PC-9 (cell line): ENCODE measurements at regions not wholly inside any gene's neighbourhood (a gene's known extent, or its start where the extent isn't known, plus 50 kb on each side); places are given as distances from the start of the nearest gene placed in this dataset.
A peak's percentile ranks its signal among the peaks of the same experiment; 100 is the strongest.

ENCODE experiments used
- BruUV-seq: library from RNA; stranded (reverse); fragments of 400-500 nt; replicated peaks from 2 replicates; lab custom pipeline; 2021; lab: Mats Ljungman, UMichigan
- CTCF ChIA-PET: fragments of 300-600 bp; sonication (Branson Sonifier 250); formaldehyde crosslinking; loops from one replicate; lab custom pipeline; 2022; ENCODE audit warnings: antibody characterized with exemption; lab: Charles Lee
- POLR2A ChIA-PET: fragments of 300-600 bp; sonication (Branson Sonifier 250); formaldehyde crosslinking; loops from one replicate; lab custom pipeline; 2022; ENCODE audit warnings: antibody characterized with exemption; ENCODE audit not compliant: unreplicated experiment; lab: Charles Lee
- DNase-seq, 2 experiments: peaks; one replicate each; pipeline versions ENCODE4 v3.0.0 to v3.0.0-alpha.2; 2015 to 2022; ENCODE audit warnings: mixed read lengths in 1 of 2
- H2AFZ ChIP-seq: fragments of 200-600 bp; sonication (generic); 2 replicates; pipeline ENCODE4 v1.8.1; 2017; ENCODE audit warnings: antibody characterized with exemption
- H3F3A ChIP-seq: fragments of 200-600 bp; sonication (generic); 2 replicates; pipeline ENCODE4 v1.8.1; 2017; ENCODE audit warnings: antibody characterized with exemption, mild to moderate bottlenecking, low read depth; ENCODE audit not compliant: insufficient read depth
- H3K27ac ChIP-seq: fragments of 200-600 bp; sonication (generic); 2 replicates; pipeline ENCODE4 v1.6.1; 2016; ENCODE audit warnings: mixed run types
- H3K27me3 ChIP-seq: fragments of 200-600 bp; sonication (generic); 2 replicates; pipeline ENCODE4 v1.6.1; 2016; ENCODE audit warnings: low read depth, mixed run types; ENCODE audit not compliant: insufficient read depth
- H3K36me3 ChIP-seq: fragments of 200-600 bp; sonication (generic); 2 replicates; pipeline ENCODE4 v1.6.1; 2016; ENCODE audit warnings: low read depth, mixed run types
- H3K4me1 ChIP-seq: fragments of 200-600 bp; sonication (generic); replicated peaks from 2 replicates; pipeline ENCODE4 v1.6.1; 2016; ENCODE audit warnings: mixed run types; ENCODE audit not compliant: insufficient read depth
- H3K4me2 ChIP-seq: fragments of 200-600 bp; sonication (generic); 2 replicates; pipeline ENCODE4 v1.6.1; 2017; ENCODE audit warnings: mixed run types
- H3K4me3 ChIP-seq: fragments of 200-600 bp; sonication (generic); 2 replicates; pipeline ENCODE4 v1.6.1; 2016; ENCODE audit warnings: mixed run types
- H3K79me2 ChIP-seq: fragments of 200-600 bp; sonication (generic); 2 replicates; pipeline ENCODE4 v1.6.1; 2017; ENCODE audit warnings: low read depth, mixed run types
- H3K9me2 ChIP-seq: fragments of 200-600 bp; sonication (generic); 2 replicates; pipeline ENCODE4 v1.8.1; 2017; ENCODE audit warnings: mild to moderate bottlenecking; ENCODE audit not compliant: insufficient read depth
- H3K9me3 ChIP-seq: fragments of 200-600 bp; sonication (generic); 2 replicates; pipeline ENCODE4 v1.8.1; 2016; ENCODE audit warnings: low read depth; ENCODE audit not compliant: insufficient read depth
- H4K20me1 ChIP-seq: fragments of 200-600 bp; sonication (generic); 2 replicates; pipeline ENCODE4 v1.8.1; 2017; ENCODE audit not compliant: insufficient read depth
- CTCF ChIP-seq: fragments of 200-600 bp; sonication (generic); conservative IDR thresholded peaks from 2 replicates; pipeline ENCODE4 v1.6.1; 2017; ENCODE audit warnings: mixed run types, antibody characterized with exemption, mild to moderate bottlenecking, moderate library complexity
- EZH2 ChIP-seq: fragments of 200-600 bp; sonication (generic); IDR thresholded peaks from 2 replicates; pipeline ENCODE4 v1.8.0; 2017; ENCODE audit warnings: antibody characterized with exemption, low read depth
- intact Hi-C: fragments of 100-400 bp; cut with micrococcal nuclease; formaldehyde crosslinking; loops from one replicate; pipeline ENCODE4 v1.10.0; 2022; ENCODE audit not compliant: unreplicated experiment

GRCh38 chr20:57990396-57990987 lies 238.0 kb downstream of the ANKRD60 start:
- H3K27ac ChIP-seq: peak overlapping the region; percentile 82
- BruUV-seq: no TSS peak
- no peak overlapping the region for H3K4me3 ChIP-seq
- peaks cover 37% of the 10 kb centered on the region for H3F3A ChIP-seq
- H3K4me1 ChIP-seq: peaks cover 39% of the 10 kb centered on the region
- no peaks in the 10 kb centered on the region for H3K9me2 ChIP-seq
- H3K4me2 ChIP-seq: peak overlapping the region; percentile 55
- TF ChIP-seq EZH2 (no peak), CTCF (no peak)
- peak in 1 of 2 experiments; percentile 56 for DNase-seq
- no peaks in the 10 kb centered on the region for H4K20me1 ChIP-seq
- H3K27me3 ChIP-seq: no peaks in the 10 kb centered on the region
- ChIA-PET CTCF (no interaction called here), POLR2A (no interaction called here)
- H3K79me2 ChIP-seq: no peaks in the 10 kb centered on the region
- no peak overlapping the region for H2AFZ ChIP-seq
- H3K9me3 ChIP-seq: no peaks in the 10 kb centered on the region
- H3K36me3 ChIP-seq: no peaks in the 10 kb centered on the region
- intact Hi-C loops: loop anchor here (2.0 kb wide), 2 partner anchors 88 to 188 kb away; no protein-coding TSS in a partner anchor

- intact Hi-C loops: no loop called here
- BruUV-seq: no TSS peak
- H4K20me1 ChIP-seq: no peaks in the 10 kb centered on the region
- H3F3A ChIP-seq: peaks cover 34% of the 10 kb centered on the region
- H3K27ac ChIP-seq: no peak overlapping the region
- H3K36me3 ChIP-seq: no peaks in the 10 kb centered on the region
- H3K79me2 ChIP-seq: no peaks in the 10 kb centered on the region
- H3K4me2 ChIP-seq: no peak overlapping the region
- no peak for TF ChIP-seq EZH2
- TF ChIP-seq CTCF: no peak
- no peak for DNase-seq
- H3K4me3 ChIP-seq: no peak overlapping the region
- no peaks in the 10 kb centered on the region for H3K27me3 ChIP-seq
- no peaks in the 10 kb centered on the region for H3K9me2 ChIP-seq
- ChIA-PET CTCF (interaction anchor here (0.6 kb wide), 1 partner anchor 25 kb away, joined by 3 read pairs; no protein-coding TSS in a partner anchor), POLR2A (no interaction called here)
- no peaks in the 10 kb centered on the region for H3K9me3 ChIP-seq
- H3K4me1 ChIP-seq: peaks cover 38% of the 10 kb centered on the region
- H2AFZ ChIP-seq: no peak overlapping the region
These were observed 239.6 kb downstream of the ANKRD60 start for GRCh38 chr20:57988828-57989227.

- BruUV-seq: no TSS peak
- TF ChIP-seq CTCF (no peak), EZH2 (no peak)
- Histone ChIP-seq H4K20me1 (no peaks in the 10 kb centered on the region), H3K4me2 (no peak overlapping the region), H3K27ac (no peak overlapping the region), H3K4me3 (no peak overlapping the region), H3K79me2 (no peaks in the 10 kb centered on the region), H3K27me3 (no peaks in the 10 kb centered on the region), H3F3A (peaks cover 34% of the 10 kb centered on the region), H3K9me2 (no peaks in the 10 kb centered on the region), H3K36me3 (no peaks in the 10 kb centered on the region), H2AFZ (no peak overlapping the region), H3K4me1 (peaks cover 38% of the 10 kb centered on the region), H3K9me3 (no peaks in the 10 kb centered on the region)
- ChIA-PET POLR2A (no interaction called here), CTCF (no interaction called here)
- DNase-seq: no peak
- intact Hi-C loops: no loop called here
These were observed 240.0 kb downstream of the ANKRD60 start for GRCh38 chr20:57988422-57988821.
